ENCODE measurements at regions not wholly inside any gene's neighbourhood (a gene's known extent, or its start where the extent isn't known, plus 50 kb on each side); places are given as distances from the start of the nearest gene placed in this dataset.
A peak's percentile ranks its signal among the peaks of the same experiment; 100 is the strongest.
"Not testable (repeated sequence)": the region's sequence is repeated elsewhere in the genome, so short reads cannot be mapped to it uniquely, and the experiment has no call there.

DNA sequence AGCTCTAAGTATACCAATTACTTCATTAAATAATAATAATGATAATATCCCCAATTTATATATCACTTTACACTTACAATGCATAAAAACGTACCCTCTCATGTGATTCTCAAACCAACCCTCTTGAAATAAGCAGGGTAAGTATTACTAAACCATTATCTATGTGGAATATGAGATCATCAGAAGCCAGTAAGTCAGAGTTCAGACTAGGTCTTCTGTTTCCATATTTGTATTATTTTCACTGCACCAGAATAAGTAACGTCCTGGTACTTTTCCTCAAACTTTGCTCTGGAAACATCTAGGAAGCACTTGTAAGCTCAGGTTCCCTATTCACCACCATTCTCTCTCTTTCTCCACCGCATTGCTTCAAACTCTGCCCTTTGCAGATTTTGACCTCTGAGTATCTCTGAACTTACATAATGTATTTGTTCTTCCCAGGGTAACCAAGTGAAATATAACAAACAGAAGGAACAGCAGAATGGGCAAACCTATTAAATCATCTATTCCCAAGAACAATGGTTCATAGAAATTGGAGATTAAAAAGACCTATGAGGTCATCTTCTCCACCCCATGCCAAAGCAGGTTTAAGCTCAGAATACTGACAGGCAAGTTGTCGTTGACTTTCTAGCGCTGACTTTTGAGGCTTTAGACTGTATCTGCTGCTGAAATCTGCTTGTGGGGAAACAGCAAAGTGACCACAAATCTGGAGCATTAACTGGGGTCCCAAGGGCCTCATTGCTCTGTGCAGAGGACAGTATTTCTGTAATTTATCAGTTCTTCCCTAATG lies 161.3 kb upstream of the FAR2 start:
- no peak for DNase-seq (ENCODE audit: low read depth)

DNA sequence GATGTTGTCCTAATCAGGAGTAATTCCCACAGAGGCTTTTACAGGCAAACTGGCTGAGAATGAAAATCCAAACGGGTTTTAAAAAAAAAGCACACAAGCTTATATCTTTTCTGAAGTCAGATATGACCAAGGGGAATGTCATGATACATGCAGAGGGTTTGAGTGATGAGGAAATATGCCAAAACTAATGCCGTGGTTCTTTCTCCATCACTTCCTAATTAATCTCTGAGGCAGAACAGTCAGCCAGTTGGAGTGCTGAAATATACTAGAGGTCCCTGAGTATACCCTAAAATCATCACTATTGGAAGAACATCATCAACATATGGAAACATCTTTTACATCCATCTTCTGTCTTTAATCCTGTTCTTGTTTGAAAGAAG lies 160.8 kb upstream of the FAR2 start:
- peak; percentile 13 for DNase-seq (ENCODE audit: low read depth)

DNA sequence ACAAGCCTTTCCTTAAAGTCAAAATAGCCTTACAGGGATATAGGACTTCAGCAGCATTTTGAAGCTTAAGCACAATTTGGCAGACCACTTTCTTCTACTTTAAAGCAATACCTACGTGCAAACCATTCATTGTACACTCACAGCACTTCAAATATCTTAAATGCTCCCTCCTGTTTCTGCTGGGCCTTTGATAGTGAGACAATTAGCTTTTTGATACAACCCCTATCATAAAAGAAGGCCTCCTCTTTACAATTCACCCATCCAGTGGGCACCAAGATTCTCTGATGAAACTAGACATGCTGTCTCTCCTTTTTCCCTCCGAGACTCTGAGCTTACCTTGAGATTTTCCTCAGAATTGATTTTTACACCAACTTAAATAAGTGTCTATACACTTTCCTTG lies 157.5 kb upstream of the FAR2 start:
- no peak for DNase-seq (ENCODE audit: low read depth)

DNA sequence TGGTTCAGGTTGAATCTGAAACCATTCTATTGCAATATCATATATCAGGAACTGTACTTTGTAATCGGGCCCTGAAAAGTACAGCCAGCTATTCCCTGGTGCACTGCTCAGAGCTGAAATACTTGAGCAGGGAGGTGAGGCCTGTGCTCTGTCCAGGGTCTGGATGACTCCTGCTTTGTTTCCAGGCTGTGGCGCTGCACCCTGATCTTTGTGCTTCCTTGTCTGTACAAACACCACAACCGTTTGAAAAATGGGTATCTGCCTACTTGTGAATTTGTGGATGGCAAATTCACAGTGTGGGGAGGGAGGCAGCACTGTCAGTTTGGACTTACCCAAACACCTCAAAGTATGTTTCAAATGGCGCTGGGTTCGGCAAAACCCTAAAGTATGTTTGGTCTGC lies 155.4 kb upstream of the FAR2 start:
- no peak for DNase-seq (ENCODE audit: low read depth)

DNA sequence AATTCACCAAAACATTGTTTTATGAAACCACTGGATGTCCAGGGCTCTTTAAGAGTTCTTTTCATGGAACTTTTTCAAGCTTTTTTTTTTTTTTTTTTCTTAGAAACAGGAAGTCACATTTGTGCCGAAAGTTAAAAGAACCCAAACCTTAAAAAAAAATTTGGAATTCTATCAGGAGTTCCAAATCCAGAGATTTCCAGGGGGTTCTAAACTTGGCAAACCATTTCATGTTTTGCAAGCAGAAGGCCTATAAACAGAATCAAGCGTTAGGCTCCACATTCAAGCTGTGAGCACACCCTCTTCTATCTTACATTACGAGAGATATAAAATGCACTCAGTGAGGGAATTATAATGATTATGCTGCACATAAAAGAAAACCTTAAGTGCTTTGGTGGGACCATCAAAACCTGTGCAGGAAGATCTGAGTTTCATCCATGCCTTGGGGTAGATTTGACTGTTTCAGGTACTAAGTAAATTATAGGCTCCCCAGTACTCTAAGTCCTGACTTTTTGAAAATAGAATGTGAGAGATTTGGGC lies 154.8 kb upstream of the FAR2 start:
- no peak for DNase-seq (ENCODE audit: low read depth)

DNA sequence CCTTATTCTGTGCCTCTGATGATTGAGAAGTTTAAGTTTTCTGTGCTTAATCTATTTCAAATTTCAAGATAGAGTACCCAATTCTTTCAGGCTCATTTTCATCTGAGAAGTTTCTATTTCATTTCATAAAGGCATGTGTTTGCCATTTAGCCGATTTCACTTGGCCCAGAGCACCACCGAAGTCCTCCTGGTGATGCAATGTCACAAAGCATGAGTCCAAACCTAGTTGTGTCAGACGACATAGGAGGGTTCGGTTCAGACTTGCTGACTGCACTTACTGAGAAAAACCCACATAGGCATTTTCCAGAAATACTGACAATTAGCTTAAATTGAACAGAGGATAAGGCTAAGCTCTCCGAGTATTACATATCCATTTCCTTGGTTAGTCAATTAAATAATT lies 152.4 kb upstream of the FAR2 start:
- no peak for DNase-seq (ENCODE audit: low read depth)

DNA sequence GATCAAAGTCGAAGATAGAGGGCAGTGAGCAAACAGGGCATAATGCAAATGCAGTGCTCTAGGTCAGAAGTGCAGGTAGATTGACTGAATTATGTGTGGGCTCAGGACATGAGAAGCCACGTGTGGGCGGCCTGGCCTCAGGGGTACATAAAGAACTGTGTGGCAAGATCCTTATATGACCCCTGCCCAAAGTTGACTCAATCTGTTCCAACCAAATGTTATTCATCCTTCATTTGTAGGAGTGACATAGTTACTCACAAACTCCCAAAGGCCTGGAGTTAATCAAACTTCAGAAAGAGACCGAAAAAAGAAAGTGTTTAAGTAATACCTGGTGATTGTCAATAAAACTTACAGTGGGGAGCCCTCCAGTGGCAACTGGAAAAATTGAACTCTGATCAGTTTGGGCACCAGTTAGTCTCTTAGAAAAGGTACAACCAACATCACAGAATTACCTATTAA lies 150.4 kb upstream of the FAR2 start:
- DNase-seq (ENCODE audit: low read depth): peak; percentile 49

DNA sequence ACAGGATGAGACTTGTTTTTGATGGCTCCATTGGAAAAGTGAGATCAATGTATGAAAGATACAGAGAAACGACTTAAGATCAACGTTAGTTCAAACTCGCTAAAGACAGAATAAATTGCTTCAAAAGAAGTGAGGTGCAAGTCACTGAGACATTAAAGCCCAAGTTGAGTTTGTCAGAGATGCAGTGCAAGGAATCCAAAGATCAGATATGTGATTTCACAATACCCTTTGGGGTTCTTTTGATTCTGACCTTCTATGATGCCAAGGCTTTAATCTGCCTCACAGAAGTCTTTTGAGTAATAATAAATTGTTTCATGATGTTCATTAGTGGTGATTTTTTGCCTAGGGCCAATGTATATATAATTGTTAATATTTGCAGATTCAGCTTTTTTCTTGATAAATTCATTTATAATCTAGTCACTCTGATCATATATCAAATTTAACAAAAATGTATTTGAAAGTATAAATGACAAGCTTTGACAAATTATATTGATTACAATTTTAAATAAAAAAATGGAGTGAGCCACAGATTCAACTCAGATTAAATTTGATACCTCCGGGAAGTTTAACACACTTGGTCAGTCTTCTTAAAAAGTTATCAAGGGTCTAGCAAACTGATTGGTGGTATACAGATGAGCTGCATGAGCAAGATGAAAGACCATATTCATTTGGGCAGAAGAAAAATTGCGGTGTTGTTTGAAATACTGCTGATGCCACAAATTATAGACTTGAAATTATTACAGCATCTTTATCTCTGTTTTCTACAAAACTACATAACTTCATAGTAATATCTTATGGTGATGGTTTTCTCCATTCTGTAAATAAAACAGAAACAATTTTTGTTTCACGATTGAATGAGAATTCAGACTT lies 144.8 kb upstream of the FAR2 start:
- DNase-seq (ENCODE audit: low read depth): no peak

DNA sequence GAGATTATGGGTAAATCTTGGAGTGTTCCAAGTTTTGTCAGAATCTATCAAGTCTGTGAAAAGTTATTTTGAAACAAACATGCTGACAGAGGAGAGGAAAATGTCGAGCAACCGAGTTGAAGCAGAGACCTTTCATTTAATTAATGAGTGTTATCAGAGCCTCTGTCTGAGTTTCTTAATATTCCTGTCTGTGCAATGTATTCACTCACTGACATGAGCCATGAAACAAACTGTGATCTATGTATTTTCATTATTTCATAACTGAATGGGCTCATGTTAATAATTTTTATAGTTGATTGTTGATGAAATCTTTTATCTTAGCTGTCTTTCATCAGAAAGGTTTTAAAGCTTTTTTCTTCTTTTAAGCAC lies 144.2 kb upstream of the FAR2 start:
- DNase-seq (ENCODE audit: low read depth): no peak

DNA sequence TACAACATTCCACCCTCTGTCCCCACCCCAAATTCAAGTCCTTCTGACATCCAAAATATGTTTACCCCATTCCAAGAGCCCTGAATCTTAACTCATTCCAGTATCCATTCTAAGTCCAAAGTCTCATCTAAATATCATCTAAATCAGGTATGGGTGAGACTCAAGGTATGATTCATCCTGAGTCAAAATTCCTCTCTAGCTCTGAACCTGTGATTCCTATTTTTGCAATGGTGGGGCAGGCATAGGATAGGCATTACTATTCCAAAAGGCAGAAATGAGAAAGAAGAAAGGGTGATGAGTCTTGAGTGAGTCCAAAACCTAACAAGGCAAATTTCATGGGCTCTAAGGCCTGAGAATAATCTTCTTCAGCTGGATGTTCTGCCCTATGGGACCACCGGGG lies 140.3 kb upstream of the FAR2 start:
- no peak for DNase-seq (ENCODE audit: low read depth)

DNA sequence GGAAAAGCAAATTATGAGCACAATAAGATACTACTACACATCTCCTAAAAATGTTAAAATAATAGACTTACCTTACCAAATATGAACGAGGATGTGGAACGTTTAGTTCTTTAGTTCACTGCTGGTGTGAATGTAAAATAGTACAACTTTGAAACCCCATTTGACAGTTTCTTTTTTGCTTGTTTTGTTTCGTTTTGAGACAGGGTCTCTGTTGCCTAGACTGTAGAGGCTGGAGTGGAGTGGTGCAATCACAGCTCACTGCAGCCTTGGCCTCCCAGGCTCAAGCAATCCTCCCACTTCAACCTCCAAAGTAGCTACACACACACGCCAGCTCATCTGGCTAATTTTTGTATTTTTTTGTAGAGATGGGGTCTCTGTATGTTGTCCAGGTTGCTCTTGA lies 136.4 kb upstream of the FAR2 start:
- DNase-seq (ENCODE audit: low read depth): no peak

DNA sequence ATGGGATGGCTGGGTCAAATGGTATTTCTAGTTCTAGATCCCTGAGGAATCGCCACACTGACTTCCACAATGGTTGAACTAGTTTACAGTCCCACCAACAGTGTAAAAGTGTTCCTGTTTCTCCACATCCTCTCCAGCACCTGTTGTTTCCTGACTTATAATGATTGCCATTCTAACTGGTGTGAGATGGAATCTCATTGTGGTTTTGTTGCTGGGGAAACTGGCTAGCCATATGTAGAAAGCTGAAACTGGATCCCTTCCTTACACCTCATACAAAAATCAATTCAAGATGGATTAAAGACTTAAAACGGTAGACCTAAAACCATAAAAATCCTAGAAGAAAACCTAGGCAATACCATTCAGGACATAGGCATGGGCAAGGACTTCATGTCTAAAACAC lies 131.5 kb upstream of the FAR2 start:
- not testable (repeated sequence) for DNase-seq (ENCODE audit: low read depth)

DNA sequence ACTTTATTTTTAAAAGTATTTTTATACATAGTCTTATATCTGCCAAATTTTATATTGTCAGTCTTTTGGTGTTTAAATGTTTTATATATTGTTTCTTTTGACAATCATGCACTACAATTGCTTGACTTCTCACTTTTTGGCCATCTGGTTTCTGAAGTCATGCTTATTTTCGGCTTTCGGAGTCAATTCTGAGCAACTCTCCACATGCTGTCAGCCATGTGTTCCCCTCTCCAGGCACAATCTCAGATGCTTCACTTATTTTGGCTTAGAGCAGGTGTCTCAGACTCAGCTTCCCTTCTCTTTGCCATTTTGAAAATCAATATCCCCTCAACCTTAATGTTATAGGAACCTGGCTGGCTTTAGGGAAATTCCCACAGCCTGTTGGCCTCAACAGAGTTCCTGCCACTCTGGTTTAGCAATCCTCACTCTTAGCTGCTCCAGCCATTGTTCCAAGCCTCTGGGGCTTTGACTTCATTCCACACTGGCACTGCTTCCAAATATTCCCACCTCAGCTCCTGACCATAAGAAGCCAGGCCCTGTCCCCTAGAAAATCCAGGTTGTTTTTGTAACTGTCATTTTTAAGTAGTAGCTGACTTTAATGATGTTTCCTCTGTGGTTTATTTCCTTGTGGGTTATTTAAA lies 125.5 kb upstream of the FAR2 start:
- no peak for DNase-seq (ENCODE audit: low read depth)

DNA sequence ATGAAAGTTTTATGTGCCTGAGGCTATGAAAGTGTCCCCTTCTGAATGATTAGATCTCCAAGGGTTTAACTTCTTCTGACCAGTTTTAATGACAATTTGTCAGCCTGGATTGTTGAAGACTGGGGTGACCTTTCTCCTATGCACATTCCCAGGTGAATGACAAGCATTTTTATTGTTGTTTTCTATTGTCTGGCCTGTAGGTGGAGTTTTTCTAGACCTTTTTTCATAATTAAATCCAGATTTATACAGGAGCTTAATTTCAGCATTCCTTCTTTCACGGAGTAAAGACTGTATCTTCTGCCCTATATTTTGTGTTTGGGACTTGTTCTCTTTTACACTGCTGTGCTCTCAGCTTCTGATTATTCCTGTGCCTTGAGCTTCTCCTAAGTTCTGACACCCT lies 125.0 kb upstream of the FAR2 start:
- DNase-seq (ENCODE audit: low read depth): no peak

DNA sequence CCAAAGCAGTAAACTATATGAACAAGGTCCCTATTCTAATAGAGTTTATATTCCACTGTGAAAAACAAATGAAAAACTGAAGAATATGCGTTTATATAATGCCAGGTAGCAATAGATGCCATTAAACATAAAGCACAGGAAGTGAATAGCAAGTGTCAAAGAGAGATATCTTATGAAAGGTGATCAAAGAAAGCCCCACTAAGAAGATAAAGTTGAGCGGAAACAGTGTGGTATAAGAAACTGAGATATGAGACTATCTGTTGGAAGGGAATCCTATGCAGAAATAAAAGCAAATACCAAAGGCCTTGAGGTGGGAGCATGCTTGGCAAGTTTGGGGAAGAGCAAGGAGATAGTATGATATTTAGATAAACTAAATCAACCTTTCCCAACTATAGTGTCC lies 123.1 kb upstream of the FAR2 start:
- no peak for DNase-seq (ENCODE audit: low read depth)

DNA sequence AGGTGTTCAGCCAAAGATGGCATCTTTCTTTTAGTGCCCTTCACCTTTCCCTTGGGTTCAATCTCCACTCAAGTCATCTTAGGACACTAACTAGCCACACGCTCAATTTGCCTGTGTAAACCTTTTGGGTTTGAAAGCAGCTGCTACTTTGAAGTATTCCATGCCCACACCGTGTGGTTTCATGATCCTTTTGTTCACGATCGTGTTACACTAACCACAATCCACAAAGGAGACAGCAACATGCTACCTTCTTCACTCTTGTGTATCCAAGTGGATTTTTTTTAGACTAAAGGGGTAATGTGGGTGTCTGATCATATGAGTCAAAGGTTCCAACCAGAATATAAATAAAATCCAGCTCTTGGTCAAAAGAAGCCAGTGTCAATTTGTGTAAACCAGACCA lies 122.7 kb upstream of the FAR2 start:
- no peak for DNase-seq (ENCODE audit: low read depth)

DNA sequence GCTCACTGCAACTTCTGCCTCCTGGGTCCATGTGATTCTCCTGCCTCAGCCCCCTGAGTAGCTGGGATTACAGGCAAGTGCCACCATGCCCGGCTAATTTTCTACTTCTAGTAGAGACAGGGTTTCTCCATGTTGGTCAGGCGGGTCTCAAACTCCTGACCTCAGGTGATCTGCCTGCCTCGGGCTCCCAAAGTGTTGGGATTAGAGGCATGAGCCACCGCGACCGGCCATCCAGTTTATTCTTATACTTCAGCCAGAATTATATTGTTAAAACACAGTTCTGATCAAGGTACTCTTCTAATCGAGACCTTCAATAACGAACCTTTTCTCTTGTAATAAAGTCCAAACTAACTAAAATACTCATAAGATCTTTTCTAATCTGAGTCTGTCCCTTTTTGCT lies 119.6 kb upstream of the FAR2 start:
- DNase-seq (ENCODE audit: low read depth): not testable (repeated sequence)

DNA sequence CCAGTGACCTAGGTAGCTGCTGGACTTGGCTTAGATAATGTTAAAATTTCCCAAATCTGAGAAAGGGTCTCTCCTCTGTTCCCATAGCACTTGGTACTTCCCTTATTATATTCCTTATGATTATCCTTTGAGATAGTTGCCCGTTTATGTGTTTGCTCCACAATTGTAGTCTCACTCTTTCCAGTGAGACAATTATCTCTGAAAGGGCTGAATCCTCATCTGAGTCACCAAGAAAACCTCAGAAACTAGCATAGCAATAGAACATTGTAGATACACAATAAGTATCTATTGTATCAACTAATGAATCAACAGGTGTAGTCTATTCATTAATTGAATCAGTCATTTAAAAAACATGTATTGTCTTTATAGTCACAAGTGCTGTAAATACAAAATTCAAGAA lies 119.1 kb upstream of the FAR2 start:
- DNase-seq (ENCODE audit: low read depth): no peak

DNA sequence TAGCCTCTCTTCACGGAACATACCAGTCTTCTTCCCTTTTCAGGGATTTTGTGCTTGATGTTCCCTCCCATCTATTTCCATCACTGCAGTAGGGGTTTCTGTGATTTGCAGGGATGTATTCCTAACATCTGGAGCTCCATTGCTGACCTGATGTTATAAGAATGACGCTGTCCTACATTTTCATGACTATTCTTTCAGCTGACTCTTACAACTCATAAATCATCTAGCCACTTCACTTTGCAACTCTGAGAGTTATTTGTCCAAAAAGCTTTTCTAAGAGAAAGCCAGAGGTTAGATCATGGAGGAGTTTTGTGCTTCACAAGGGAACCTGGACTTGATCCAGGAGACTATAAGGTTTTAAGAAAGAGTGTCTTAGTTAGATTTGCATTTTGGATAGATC lies 116.6 kb upstream of the FAR2 start:
- DNase-seq (ENCODE audit: low read depth): peak; percentile 73

DNA sequence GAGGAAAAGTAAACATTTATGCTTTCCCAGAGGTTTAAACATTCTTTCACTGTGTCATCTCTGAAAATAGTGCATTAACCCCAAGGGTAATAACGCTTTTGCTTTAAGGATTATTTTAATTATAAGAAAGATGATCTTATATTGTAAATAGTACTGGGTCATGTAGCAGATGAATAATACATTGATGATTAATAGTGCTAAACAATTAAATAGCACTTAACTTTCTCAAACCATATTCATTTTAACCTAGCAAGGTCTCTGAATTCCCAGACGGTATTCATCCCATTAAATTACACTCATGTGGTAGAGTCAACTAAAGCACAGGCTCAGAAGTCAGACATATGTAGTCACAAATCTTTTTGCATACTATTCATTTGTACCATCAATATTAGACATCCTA lies 115.6 kb upstream of the FAR2 start:
- DNase-seq (ENCODE audit: low read depth): peak; percentile 46

DNA sequence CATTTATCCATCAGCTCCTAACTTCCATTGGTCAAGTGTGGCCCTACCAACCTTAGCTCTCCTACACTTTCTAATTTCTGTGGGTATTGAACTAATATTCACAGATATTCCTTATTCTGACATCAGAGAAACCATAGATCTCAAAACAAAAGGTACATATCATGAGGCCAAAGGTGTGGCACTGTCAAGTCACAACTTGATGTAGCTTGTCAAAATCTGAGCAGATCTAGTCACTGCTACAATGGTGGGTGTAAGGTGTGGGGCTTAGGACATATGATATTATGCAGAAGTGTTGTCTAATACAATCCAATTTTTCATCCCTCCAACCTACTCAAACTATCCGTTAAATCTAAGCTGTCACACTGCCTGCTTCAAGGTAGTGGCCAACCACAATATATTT lies 114.0 kb upstream of the FAR2 start:
- DNase-seq (ENCODE audit: low read depth): no peak

DNA sequence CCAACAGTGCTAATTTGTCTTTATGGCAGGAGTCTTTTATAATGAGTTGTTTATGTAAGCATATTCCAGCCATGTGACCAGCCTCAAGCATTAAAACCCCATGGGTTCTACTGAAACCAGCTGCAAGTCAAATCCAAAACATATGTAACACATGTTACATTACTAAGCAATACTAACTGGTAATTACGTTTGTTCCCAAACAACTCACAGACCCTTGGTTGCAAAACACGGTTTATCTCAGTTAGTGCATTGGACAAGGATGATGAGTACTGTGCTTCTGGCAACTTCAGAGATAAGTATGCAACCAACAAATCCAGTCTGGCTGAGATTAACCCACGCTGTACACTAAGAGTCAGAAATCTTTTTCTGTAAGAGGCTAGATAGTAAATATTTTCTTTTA lies 110.1 kb upstream of the FAR2 start:
- DNase-seq (ENCODE audit: low read depth): peak; percentile 94

DNA sequence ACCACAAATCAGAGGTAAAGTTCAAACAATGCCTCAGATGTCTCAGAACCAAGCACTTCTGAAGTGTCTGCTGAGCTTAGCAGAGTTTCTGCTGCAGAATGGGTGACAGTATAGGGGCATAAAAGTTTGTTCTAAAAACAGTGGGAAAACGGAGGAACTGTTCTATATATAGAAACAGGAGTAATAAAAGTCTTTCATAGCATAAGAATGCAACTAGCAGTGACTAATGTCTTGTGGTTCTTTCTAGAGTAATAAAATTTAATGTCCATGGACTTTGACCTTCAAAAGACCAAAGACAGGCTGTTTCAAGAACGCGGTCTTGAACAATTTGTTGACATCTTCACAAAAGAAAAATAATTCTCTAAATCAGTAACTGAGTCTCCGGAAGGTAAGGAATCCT lies 107.5 kb upstream of the FAR2 start:
- DNase-seq (ENCODE audit: low read depth): peak; percentile 94
